GM12878 (cell line): ENCODE measurements at regions not wholly inside any gene's neighbourhood (a gene's known extent, or its start where the extent isn't known, plus 50 kb on each side); places are given as distances from the start of the nearest gene placed in this dataset.

ENCODE experiments used
- ATAC-seq: fragments of 200-7000 bp; cut with Tn5 transposase; 3 replicates; pipeline ENCODE4 v1.9.1; 2020; ENCODE audit warnings: mild to moderate bottlenecking, moderate library complexity
- BruUV-seq: library from RNA; stranded (reverse); fragments of 400-500 nt; replicated peaks from 2 replicates; lab custom pipeline; 2021; lab: Mats Ljungman, UMichigan
- CTCF ChIA-PET: fragments of 300-600 bp; sonication (Branson Sonifier 250); formaldehyde crosslinking; extraction: SDS; loops from one replicate; lab custom pipeline; 2021; ENCODE audit warnings: inconsistent platforms; lab: Yijun Ruan, JAX
- POLR2A ChIA-PET: fragments of 350-600 bp; formaldehyde crosslinking; extraction: SDS; loops from one replicate; lab custom pipeline; 2021; ENCODE audit warnings: inconsistent platforms; lab: Charles Lee
- RAD21 ChIA-PET: fragments of 300-600 bp; sonication (Branson Sonifier 250); formaldehyde crosslinking; loops from one replicate; lab custom pipeline; 2023; ENCODE audit warnings: antibody characterized with exemption; ENCODE audit not compliant: unreplicated experiment; lab: Charles Lee
- SMC1A ChIA-PET: fragments of 300-600 bp; sonication (Branson Sonifier 250); formaldehyde crosslinking; loops from one replicate; lab custom pipeline; 2023; ENCODE audit not compliant: unreplicated experiment, uncharacterized antibody; lab: Charles Lee
- DNase-seq: peaks from one replicate; pipeline ENCODE4 v3.0.0-alpha.2; 2011; ENCODE audit warnings: low read depth, low spot score
- FAIRE-seq: peaks from 3 replicates; lab custom pipeline; 2011; peaks lifted over from hg19 to GRCh38; lab: Jason Lieb, UNC
- H2AFZ ChIP-seq: 2 replicates; pipeline ENCODE4 v1.6.0; 2011; ENCODE audit warnings: low read depth, low read length, control low read depth; ENCODE audit not compliant: control insufficient read depth
- H3K27ac ChIP-seq: 2 replicates; pipeline ENCODE4 v1.5.1; 2011; ENCODE audit warnings: control low read depth; ENCODE audit not compliant: control insufficient read depth, insufficient read depth
- H3K27me3 ChIP-seq, 2 experiments: replicated peaks in 1 of 2; 2 replicates each; pipeline versions ENCODE4 v1.6.0 to v1.6.1; 2011; ENCODE audit warnings: low read length in 1 of 2; ENCODE audit not compliant: control insufficient read depth in 2 of 2, insufficient read depth in 2 of 2
- H3K36me3 ChIP-seq, 2 experiments: 2 replicates each; pipeline ENCODE4 v1.5.1; 2011; ENCODE audit warnings: low read length in 1 of 2; ENCODE audit not compliant: control insufficient read depth in 2 of 2, insufficient read depth in 2 of 2
- H3K4me1 ChIP-seq: 2 replicates; pipeline ENCODE4 v1.6.1; 2011; ENCODE audit warnings: mild to moderate bottlenecking, low read length, moderate library complexity, mixed read lengths; ENCODE audit not compliant: control insufficient read depth, insufficient read depth
- H3K4me2 ChIP-seq: 2 replicates; pipeline ENCODE4 v1.6.0; 2011; ENCODE audit warnings: control low read depth; ENCODE audit not compliant: control insufficient read depth, insufficient read depth
- H3K4me3 ChIP-seq: fragments of 200-600 bp; sonication (generic); 2 replicates; pipeline ENCODE4 v1.5.1; 2016
- H3K79me2 ChIP-seq: 2 replicates; pipeline ENCODE4 v1.6.0; 2011; ENCODE audit warnings: low read length; ENCODE audit not compliant: control insufficient read depth, insufficient read depth
- H3K9ac ChIP-seq: 2 replicates; pipeline ENCODE4 v1.8.0; 2011; ENCODE audit warnings: low read length, control low read depth, mixed read lengths; ENCODE audit not compliant: control insufficient read depth, insufficient read depth
- H3K9me3 ChIP-seq: replicated peaks from 3 replicates; pipeline ENCODE4 v1.5.1; 2011; ENCODE audit warnings: mild to moderate bottlenecking, low read length; ENCODE audit not compliant: control insufficient read depth, insufficient read depth
- H4K20me1 ChIP-seq: 2 replicates; pipeline ENCODE4 v1.6.0; 2011; ENCODE audit not compliant: control insufficient read depth, insufficient read depth
- E2F4 ChIP-seq: IDR thresholded peaks from 2 replicates; pipeline ENCODE4 v1.6.1; 2012; ENCODE audit warnings: low read depth, low read length, improper control_type of control experiment
- E2F8 ChIP-seq: fragments of 450-650 bp; IDR thresholded peaks from 2 replicates; pipeline ENCODE4 v1.6.1; 2018; ENCODE audit warnings: mild to moderate bottlenecking, low read depth, moderate library complexity; ENCODE audit not compliant: partially characterized antibody
- KAT2A ChIP-seq: conservative IDR thresholded peaks from 2 replicates; pipeline ENCODE4 v1.6.1; 2011; ENCODE audit warnings: low read depth, low read length; ENCODE audit not compliant: control insufficient read depth
- NBN ChIP-seq: fragments of 450-650 bp; IDR thresholded peaks from 2 replicates; pipeline ENCODE4 v1.6.1; 2016
- POLR2A ChIP-seq: IDR thresholded peaks from 2 replicates; pipeline ENCODE4 v1.6.1; 2011; ENCODE audit warnings: low read depth, mild to moderate bottlenecking, low read length
- RFX5 ChIP-seq: IDR thresholded peaks from 2 replicates; pipeline ENCODE4 v1.6.1; 2011; ENCODE audit warnings: low read depth, low read length, improper control_type of control experiment
- ZNF217 ChIP-seq: fragments of 450-650 bp; IDR thresholded peaks from 2 replicates; pipeline ENCODE4 v1.6.1; 2017; ENCODE audit warnings: antibody characterized with exemption, mild to moderate bottlenecking
- WGBS: methylation state at CpG from one replicate; pipeline ENCODE4 v1.1.6; 2016; ENCODE audit warnings: low lambda C conversion rate; ENCODE audit not compliant: insufficient replicate concordance, insufficient coverage; ENCODE audit errors: missing lambda C conversion rate; 5-methylcytosine and 5-hydroxymethylcytosine counted together
- in situ Hi-C: fragments of 300-500 bp; cut with MboI; formaldehyde crosslinking; loops from 9 replicates; pipeline ENCODE4 v1.14.3; 2018; ENCODE audit warnings: mixed read lengths
- intact Hi-C: fragments of 100-400 bp; cut with micrococcal nuclease; formaldehyde crosslinking; loops from one replicate; pipeline ENCODE4 v1.14.2; 2022; ENCODE audit not compliant: unreplicated experiment

GRCh38 chr2:16099326-16099725 is 159.0 kb downstream of the MYCN start:
- ChIA-PET RAD21 (no interaction called here), POLR2A (no interaction called here), SMC1A (no interaction called here), CTCF (no interaction called here)
- no peak overlapping the region for H3K27ac ChIP-seq
- no peaks in the 10 kb centered on the region for H4K20me1 ChIP-seq
- in situ Hi-C loops: no loop called here
- FAIRE-seq (no peak), ATAC-seq (no peak), DNase-seq (no peak)
- 22% methylated on average over 2 of the region's 2 CpGs for WGBS
- no peaks in the 10 kb centered on the region for H3K36me3 ChIP-seq
- H3K9me3 ChIP-seq: no peaks in the 10 kb centered on the region
- no peak overlapping the region for H2AFZ ChIP-seq
- H3K9ac ChIP-seq: no peak overlapping the region
- no peak overlapping the region for H3K4me3 ChIP-seq
- no peak overlapping the region for H3K4me2 ChIP-seq
- H3K79me2 ChIP-seq: no peaks in the 10 kb centered on the region
- BruUV-seq: no TSS peak
- TF ChIP-seq POLR2A: no peak
- TF ChIP-seq RFX5: no peak
- TF ChIP-seq KAT2A: no peak
- no peak for TF ChIP-seq E2F4
- TF ChIP-seq E2F8: no peak
- no peak for TF ChIP-seq ZNF217
- no peak for TF ChIP-seq NBN
- H3K4me1 ChIP-seq: no peaks in the 10 kb centered on the region
- no peaks in the 10 kb centered on the region; a peak in 1 of 4 replicates for H3K27me3 ChIP-seq
- intact Hi-C loops: no loop called here
